ENCODE measurements at regions not wholly inside any gene's neighbourhood (a gene's known extent, or its start where the extent isn't known, plus 50 kb on each side); places are given as distances from the start of the nearest gene placed in this dataset.

GRCh38 chr4:27888505-27888904, 1027.9 kb downstream of the STIM2 start:
- no peak for DNase-seq
- Histone ChIP-seq H3K4me3 (no peak overlapping the region), H3K4me1 (no peaks in the 10 kb centered on the region), H3K27me3 (ENCODE audit: low read depth) (no peaks in the 10 kb centered on the region), H3K9me3 (replicated peaks) (no peaks in the 10 kb centered on the region), H3K36me3 (no peaks in the 10 kb centered on the region), H3K27ac (replicated peaks) (no peak overlapping the region)
- no peak for TF ChIP-seq CTCF (IDR thresholded peaks at IDR 0.05; ENCODE audit: borderline replicate concordance)
- intact Hi-C loops (cut with micrococcal nuclease) = no loop called here

- Histone ChIP-seq H3K4me3 (no peak overlapping the region), H3K9me3 (replicated peaks) (no peaks in the 10 kb centered on the region), H3K27ac (replicated peaks) (no peak overlapping the region), H3K36me3 (no peaks in the 10 kb centered on the region), H3K27me3 (ENCODE audit: low read depth) (no peaks in the 10 kb centered on the region), H3K4me1 (no peaks in the 10 kb centered on the region)
- no peak for TF ChIP-seq CTCF (IDR thresholded peaks at IDR 0.05; ENCODE audit: borderline replicate concordance)
- intact Hi-C loops (cut with micrococcal nuclease) = no loop called here
- DNase-seq = no peak
Measured at GRCh38 chr4:27894951-27895350, 1034.3 kb downstream of the STIM2 start.

GRCh38 chr4:27908356-27908755, 1047.7 kb downstream of the STIM2 start:
- no peak for TF ChIP-seq CTCF (IDR thresholded peaks at IDR 0.05; ENCODE audit: borderline replicate concordance)
- Histone ChIP-seq H3K27me3 (ENCODE audit: low read depth) (no peaks in the 10 kb centered on the region), H3K4me1 (no peaks in the 10 kb centered on the region), H3K27ac (replicated peaks) (peak overlapping the region; percentile 5), H3K9me3 (replicated peaks) (no peaks in the 10 kb centered on the region), H3K36me3 (no peaks in the 10 kb centered on the region), H3K4me3 (no peak overlapping the region)
- DNase-seq = no peak
- intact Hi-C loops (cut with micrococcal nuclease) = no loop called here

GRCh38 chr4:27910227-27910626, 1049.6 kb downstream of the STIM2 start:
- intact Hi-C loops (cut with micrococcal nuclease) = no loop called here
- H3K27me3 ChIP-seq (ENCODE audit: low read depth) = no peaks in the 10 kb centered on the region
- H3K4me3 ChIP-seq = no peak overlapping the region
- TF ChIP-seq CTCF (IDR thresholded peaks at IDR 0.05; ENCODE audit: borderline replicate concordance) = no peak
- no peaks in the 10 kb centered on the region for H3K9me3 ChIP-seq (replicated peaks)
- DNase-seq = no peak
- no peaks in the 10 kb centered on the region for H3K36me3 ChIP-seq
- H3K27ac ChIP-seq (replicated peaks) = no peak overlapping the region
- H3K4me1 ChIP-seq = no peaks in the 10 kb centered on the region

- Histone ChIP-seq H3K9me3 (replicated peaks) (no peaks in the 10 kb centered on the region), H3K4me3 (no peak overlapping the region), H3K27me3 (ENCODE audit: low read depth) (no peaks in the 10 kb centered on the region), H3K36me3 (no peaks in the 10 kb centered on the region), H3K27ac (replicated peaks) (no peak overlapping the region), H3K4me1 (no peaks in the 10 kb centered on the region)
- DNase-seq = no peak
- intact Hi-C loops (cut with micrococcal nuclease) = no loop called here
- TF ChIP-seq CTCF (IDR thresholded peaks at IDR 0.05; ENCODE audit: borderline replicate concordance) = no peak
Measured at GRCh38 chr4:27911047-27911446, 1050.4 kb downstream of the STIM2 start.

- no peak for DNase-seq
- Histone ChIP-seq H3K4me3 (no peak overlapping the region), H3K4me1 (peaks cover 17% of the 10 kb centered on the region), H3K27ac (replicated peaks) (no peak overlapping the region), H3K36me3 (no peaks in the 10 kb centered on the region), H3K27me3 (ENCODE audit: low read depth) (no peaks in the 10 kb centered on the region), H3K9me3 (replicated peaks) (no peaks in the 10 kb centered on the region)
- TF ChIP-seq CTCF (IDR thresholded peaks at IDR 0.05; ENCODE audit: borderline replicate concordance) = no peak
- intact Hi-C loops (cut with micrococcal nuclease) = no loop called here
Measured at GRCh38 chr4:27913738-27914137, 1053.1 kb downstream of the STIM2 start.
